Ishikawa (cell line): ENCODE measurements at regions not wholly inside any gene's neighbourhood (a gene's known extent, or its start where the extent isn't known, plus 50 kb on each side); places are given as distances from the start of the nearest gene placed in this dataset.

Source experiments
- CEBPB ChIP-seq: IDR thresholded peaks from 2 replicates; pipeline ENCODE4 v1.6.1; 2012
- CREB1 ChIP-seq: IDR thresholded peaks from 2 replicates; pipeline ENCODE4 v1.6.1; 2012; ENCODE audit warnings: low read depth
- EGR1 ChIP-seq: IDR thresholded peaks from 2 replicates; pipeline ENCODE4 v1.6.1; 2012
- EP300 ChIP-seq: IDR thresholded peaks from 2 replicates; pipeline ENCODE4 v1.6.1; 2012; ENCODE audit warnings: borderline replicate concordance
- FOXM1 ChIP-seq: IDR thresholded peaks from 2 replicates; pipeline ENCODE4 v1.6.1; 2012; ENCODE audit warnings: low read depth, borderline replicate concordance
- MAX ChIP-seq: IDR thresholded peaks from 2 replicates; pipeline ENCODE4 v1.6.1; 2012
- NFIC ChIP-seq: IDR thresholded peaks from 2 replicates; pipeline ENCODE4 v1.6.1; 2012
- RAD21 ChIP-seq: IDR thresholded peaks from 2 replicates; pipeline ENCODE4 v1.6.1; 2012; ENCODE audit warnings: low read depth
- REST ChIP-seq: IDR thresholded peaks from 2 replicates; pipeline ENCODE4 v1.6.1; 2012; ENCODE audit warnings: low read depth, mild to moderate bottlenecking
- TAF1 ChIP-seq: IDR thresholded peaks from 2 replicates; pipeline ENCODE4 v1.6.1; 2012; ENCODE audit warnings: low read depth, mild to moderate bottlenecking
- TCF12 ChIP-seq: IDR thresholded peaks from 2 replicates; pipeline ENCODE4 v1.6.1; 2012; ENCODE audit warnings: low read depth
- TEAD4 ChIP-seq: IDR thresholded peaks from 2 replicates; pipeline ENCODE4 v1.6.1; 2012
- YY1 ChIP-seq: IDR thresholded peaks from 2 replicates; pipeline ENCODE4 v1.6.1; 2012; ENCODE audit warnings: low read depth
- ZBTB7A ChIP-seq: IDR thresholded peaks from 2 replicates; pipeline ENCODE4 v1.6.1; 2012; ENCODE audit warnings: low read depth
- TF ChIP-seq, protein P1 (sequence below): IDR thresholded peaks from 2 replicates; pipeline ENCODE4 v1.6.1; 2012

DNA sequence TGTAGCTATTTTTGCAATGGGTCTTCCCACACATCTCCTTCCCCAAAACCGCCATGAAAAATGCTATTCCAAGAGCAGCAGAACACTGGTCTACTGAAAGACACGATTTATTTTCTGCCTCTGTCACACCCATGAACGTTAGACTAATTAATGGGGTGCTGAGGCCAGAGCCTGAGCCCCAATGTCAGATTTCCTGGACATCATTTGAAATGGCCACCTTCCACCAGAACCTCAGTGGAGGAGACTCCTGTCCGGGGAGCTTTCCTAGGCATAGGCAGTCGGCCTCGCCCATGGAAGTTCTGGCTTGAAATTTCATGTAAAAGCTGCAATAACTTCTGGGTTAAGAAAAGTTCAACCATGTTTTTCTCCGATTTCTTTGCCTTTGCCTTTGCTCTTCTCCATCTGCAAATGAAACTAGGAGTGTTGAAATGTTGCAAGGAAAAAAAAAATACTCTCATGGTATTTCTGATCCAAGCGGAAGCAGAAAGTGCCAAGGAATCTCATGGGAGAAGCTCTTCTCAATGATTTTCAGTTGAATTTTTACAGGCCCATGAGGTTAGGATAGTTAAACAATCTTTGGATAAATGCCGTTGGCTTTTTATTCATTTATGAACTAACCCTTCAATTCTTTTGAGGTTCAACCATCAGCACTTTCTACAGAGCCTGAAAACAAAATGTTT is 570.8 kb upstream of the MGMT start:
- TF ChIP-seq ZBTB7A (no peak), TEAD4 (no peak), CREB1 (no peak), RAD21 (no peak), EP300 (no peak), TCF12 (no peak), NFIC (no peak), CEBPB (no peak), MAX (no peak), REST (no peak), TAF1 (no peak), EGR1 (no peak), YY1 (no peak), FOXM1 (no peak)
- TF ChIP-seq, protein P1, sequence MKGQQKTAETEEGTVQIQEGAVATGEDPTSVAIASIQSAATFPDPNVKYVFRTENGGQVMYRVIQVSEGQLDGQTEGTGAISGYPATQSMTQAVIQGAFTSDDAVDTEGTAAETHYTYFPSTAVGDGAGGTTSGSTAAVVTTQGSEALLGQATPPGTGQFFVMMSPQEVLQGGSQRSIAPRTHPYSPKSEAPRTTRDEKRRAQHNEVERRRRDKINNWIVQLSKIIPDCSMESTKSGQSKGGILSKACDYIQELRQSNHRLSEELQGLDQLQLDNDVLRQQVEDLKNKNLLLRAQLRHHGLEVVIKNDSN = no peak

GRCh38 chr10:128896963-128897362 is 570.1 kb upstream of the MGMT start:
- TF ChIP-seq TCF12 (no peak), MAX (no peak), CEBPB (no peak), YY1 (no peak)

DNA sequence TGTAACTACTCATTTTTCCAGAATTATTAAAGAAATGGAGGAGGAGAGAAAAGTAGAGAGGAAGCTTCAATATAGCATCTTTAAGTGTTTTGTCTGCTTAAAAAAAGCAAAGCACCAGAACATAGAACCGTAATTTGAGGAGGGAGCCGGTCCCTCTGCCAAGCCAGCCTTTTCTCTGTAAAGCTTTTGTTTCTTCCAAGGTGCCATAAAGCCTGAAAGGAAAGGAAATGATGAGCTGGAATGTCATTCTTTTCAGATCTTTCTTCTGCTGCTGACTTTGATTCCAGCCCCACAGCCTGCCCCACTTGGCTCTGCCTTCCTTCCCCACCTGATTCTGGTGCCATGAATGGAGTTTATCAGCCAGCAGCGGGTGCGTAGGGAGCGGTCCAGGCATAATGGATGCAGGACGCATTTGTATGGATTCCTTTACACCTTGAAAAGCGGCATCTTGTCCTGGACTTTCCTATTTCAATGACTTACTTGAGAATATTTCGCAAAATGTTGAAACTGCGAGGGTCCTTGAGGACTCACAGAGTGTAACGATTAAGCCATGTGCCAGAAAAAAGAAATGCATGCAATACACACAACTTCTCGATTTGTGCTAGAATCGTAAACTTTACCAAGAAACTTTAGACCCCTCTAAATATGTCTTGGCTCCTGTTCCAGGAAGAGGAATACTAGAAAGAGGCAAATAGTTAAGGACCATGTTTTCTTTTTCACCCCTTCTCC is 569.5 kb upstream of the MGMT start:
- TF ChIP-seq, protein P1 = no peak
- TF ChIP-seq CEBPB = no peak
- TF ChIP-seq RAD21 = no peak
- no peak for TF ChIP-seq TAF1
- no peak for TF ChIP-seq EP300
- TF ChIP-seq NFIC = no peak
- no peak for TF ChIP-seq TCF12
- TF ChIP-seq FOXM1 = no peak
- TF ChIP-seq CREB1 = no peak

DNA sequence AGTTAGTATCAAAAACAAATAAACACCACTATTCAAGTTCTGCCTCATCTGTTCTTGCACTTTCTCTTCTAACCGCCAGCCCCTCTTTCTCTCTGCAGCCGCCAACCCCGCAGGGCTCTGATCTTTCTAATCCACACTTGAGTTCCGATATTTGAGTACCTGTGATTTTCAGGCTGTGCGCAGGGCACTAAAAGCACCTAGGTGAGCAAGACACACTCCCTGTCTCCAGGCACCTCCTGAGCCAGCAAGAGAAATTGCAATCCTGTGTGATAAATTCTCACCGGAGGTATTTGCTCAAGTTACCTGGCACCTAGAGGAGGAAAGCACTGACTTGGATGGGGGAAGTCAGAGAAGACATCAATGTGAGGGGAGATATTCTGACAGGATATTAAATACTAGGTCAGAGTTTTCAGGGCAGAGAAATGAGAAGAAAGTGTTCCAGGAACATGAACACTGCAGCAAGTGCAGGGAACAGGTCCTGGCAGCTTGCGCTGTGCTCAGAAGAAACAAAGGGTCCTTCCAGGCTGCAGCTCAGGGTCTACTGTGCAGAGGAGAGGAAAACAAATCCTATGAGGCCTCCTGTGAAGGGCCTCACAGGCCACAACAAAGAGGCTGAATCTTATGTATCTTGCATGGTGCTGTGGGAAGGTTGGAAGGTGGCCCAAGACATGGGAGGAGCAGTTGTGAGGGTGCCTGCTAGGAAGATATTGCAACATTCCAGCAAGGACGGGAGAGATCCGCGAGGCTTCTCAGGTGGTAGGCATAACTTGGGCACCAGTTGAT is 568.7 kb upstream of the MGMT start:
- TF ChIP-seq TEAD4 (no peak), CREB1 (no peak), TAF1 (no peak), EGR1 (no peak), ZBTB7A (no peak), FOXM1 (no peak), EP300 (no peak), CEBPB (no peak), TCF12 (no peak), NFIC (no peak), MAX (no peak), RAD21 (no peak), REST (no peak), YY1 (no peak)
- TF ChIP-seq, protein P1 = no peak
